ENCODE measurements at regions not wholly inside any gene's neighbourhood (a gene's known extent, or its start where the extent isn't known, plus 50 kb on each side); places are given as distances from the start of the nearest gene placed in this dataset.

- no peaks in the 10 kb centered on the region for H3F3A ChIP-seq (ENCODE audit: low read length, unreplicated experiment)
- BruUV-seq (replicated peaks), result no TSS peak
- no peak for ATAC-seq
- no peak for TF ChIP-seq EZH2phosphoT487 (IDR thresholded peaks at IDR 0.05; ENCODE audit: borderline replicate concordance, low read length)
- no peak for TF ChIP-seq EZH2 (IDR thresholded peaks at IDR 0.05; ENCODE audit: low read length, unreplicated experiment)
- TF ChIP-seq, protein P1, sequence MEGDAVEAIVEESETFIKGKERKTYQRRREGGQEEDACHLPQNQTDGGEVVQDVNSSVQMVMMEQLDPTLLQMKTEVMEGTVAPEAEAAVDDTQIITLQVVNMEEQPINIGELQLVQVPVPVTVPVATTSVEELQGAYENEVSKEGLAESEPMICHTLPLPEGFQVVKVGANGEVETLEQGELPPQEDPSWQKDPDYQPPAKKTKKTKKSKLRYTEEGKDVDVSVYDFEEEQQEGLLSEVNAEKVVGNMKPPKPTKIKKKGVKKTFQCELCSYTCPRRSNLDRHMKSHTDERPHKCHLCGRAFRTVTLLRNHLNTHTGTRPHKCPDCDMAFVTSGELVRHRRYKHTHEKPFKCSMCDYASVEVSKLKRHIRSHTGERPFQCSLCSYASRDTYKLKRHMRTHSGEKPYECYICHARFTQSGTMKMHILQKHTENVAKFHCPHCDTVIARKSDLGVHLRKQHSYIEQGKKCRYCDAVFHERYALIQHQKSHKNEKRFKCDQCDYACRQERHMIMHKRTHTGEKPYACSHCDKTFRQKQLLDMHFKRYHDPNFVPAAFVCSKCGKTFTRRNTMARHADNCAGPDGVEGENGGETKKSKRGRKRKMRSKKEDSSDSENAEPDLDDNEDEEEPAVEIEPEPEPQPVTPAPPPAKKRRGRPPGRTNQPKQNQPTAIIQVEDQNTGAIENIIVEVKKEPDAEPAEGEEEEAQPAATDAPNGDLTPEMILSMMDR (conservative IDR thresholded peaks at IDR 0.05; ENCODE audit: low read depth, low read length), result no peak
- H3K9me3 ChIP-seq (ENCODE audit: low read length), result no peaks in the 10 kb centered on the region
- ChIA-PET POLR2A (ENCODE audit: unreplicated experiment) (no interaction called here), CTCF (no interaction called here)
- H3K79me2 ChIP-seq (ENCODE audit: low read length), result no peaks in the 10 kb centered on the region
- no peak overlapping the region for H3K9ac ChIP-seq (ENCODE audit: low read length)
- intact Hi-C loops (cut with micrococcal nuclease), result no loop called here
- no peaks in the 10 kb centered on the region for H4K20me1 ChIP-seq (ENCODE audit: low read length)
- no peak overlapping the region for H2AFZ ChIP-seq (ENCODE audit: low read length)
- H3K27me3 ChIP-seq (ENCODE audit: low read length), result no peaks in the 10 kb centered on the region
- no peak overlapping the region for H3K4me3 ChIP-seq (ENCODE audit: low read length)
- no peak overlapping the region for H3K27ac ChIP-seq (ENCODE audit: low read length)
- DNase-seq, result no peak
- H3K9me2 ChIP-seq (replicated peaks; ENCODE audit: low read length), result no peaks in the 10 kb centered on the region
- no peak overlapping the region for H3K4me2 ChIP-seq (ENCODE audit: low read length)
- H3K36me3 ChIP-seq (ENCODE audit: low read depth, low read length), result no peaks in the 10 kb centered on the region
- H3K4me1 ChIP-seq (ENCODE audit: insufficient read depth, low read length), result peaks cover 5% of the 10 kb centered on the region; the same call in 1 of the 2 replicates
Observed at GRCh38 chr6:27758491-27758890, 153.7 kb downstream of the OR2B2 start.

GRCh38 chr6:27757307-27757706 lies 154.9 kb downstream of the OR2B2 start:
- H3K27me3 ChIP-seq (ENCODE audit: low read length), result no peaks in the 10 kb centered on the region
- ChIA-PET CTCF (no interaction called here), POLR2A (ENCODE audit: unreplicated experiment) (no interaction called here)
- no peak overlapping the region for H2AFZ ChIP-seq (ENCODE audit: low read length)
- H3K36me3 ChIP-seq (ENCODE audit: low read depth, low read length), result no peaks in the 10 kb centered on the region
- no peaks in the 10 kb centered on the region for H3K79me2 ChIP-seq (ENCODE audit: low read length)
- no peaks in the 10 kb centered on the region for H3F3A ChIP-seq (ENCODE audit: low read length, unreplicated experiment)
- H3K9ac ChIP-seq (ENCODE audit: low read length), result no peak overlapping the region
- no peak overlapping the region for H3K4me3 ChIP-seq (ENCODE audit: low read length)
- BruUV-seq (replicated peaks), result no TSS peak
- H4K20me1 ChIP-seq (ENCODE audit: low read length), result no peaks in the 10 kb centered on the region
- ATAC-seq, result no peak
- intact Hi-C loops (cut with micrococcal nuclease), result no loop called here
- no peaks in the 10 kb centered on the region for H3K9me2 ChIP-seq (replicated peaks; ENCODE audit: low read length)
- H3K9me3 ChIP-seq (ENCODE audit: low read length), result no peaks in the 10 kb centered on the region
- no peak overlapping the region for H3K27ac ChIP-seq (ENCODE audit: low read length)
- DNase-seq, result no peak
- TF ChIP-seq, protein P1 (conservative IDR thresholded peaks at IDR 0.05; ENCODE audit: low read depth, low read length), result no peak
- TF ChIP-seq EZH2phosphoT487 (IDR thresholded peaks at IDR 0.05; ENCODE audit: borderline replicate concordance, low read length) (no peak), EZH2 (IDR thresholded peaks at IDR 0.05; ENCODE audit: low read length, unreplicated experiment) (no peak)
- H3K4me2 ChIP-seq (ENCODE audit: low read length), result no peak overlapping the region
- H3K4me1 ChIP-seq (ENCODE audit: insufficient read depth, low read length), result peaks cover 5% of the 10 kb centered on the region; the same call in 1 of the 2 replicates

DNA sequence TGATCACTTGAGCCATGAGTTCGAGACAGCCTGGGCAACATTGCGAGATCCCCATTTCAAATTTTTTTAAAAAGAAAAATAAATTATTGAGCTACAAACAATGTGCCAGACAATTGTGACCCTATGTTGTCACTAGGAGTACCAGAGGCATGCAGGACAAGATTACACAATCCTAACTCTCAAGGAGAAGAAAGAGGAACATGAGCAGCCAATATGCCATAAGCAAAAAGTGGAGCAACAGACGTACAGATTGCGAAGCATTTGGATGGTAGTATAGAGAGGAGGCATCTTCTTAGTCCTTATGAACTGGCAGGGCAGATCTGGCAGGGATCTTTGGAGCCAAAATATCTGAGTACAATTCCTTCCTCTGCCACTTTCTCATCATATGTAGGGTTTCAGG lies 156.4 kb downstream of the OR2B2 start:
- no peak overlapping the region for H3K4me3 ChIP-seq (ENCODE audit: low read length)
- H3K9me3 ChIP-seq (ENCODE audit: low read length), result no peaks in the 10 kb centered on the region
- intact Hi-C loops (cut with micrococcal nuclease), result no loop called here
- H3K79me2 ChIP-seq (ENCODE audit: low read length), result no peaks in the 10 kb centered on the region
- ATAC-seq (no peak), DNase-seq (no peak)
- H3K4me2 ChIP-seq (ENCODE audit: low read length), result no peak overlapping the region
- H3K9ac ChIP-seq (ENCODE audit: low read length), result no peak overlapping the region
- H3K36me3 ChIP-seq (ENCODE audit: low read depth, low read length), result no peaks in the 10 kb centered on the region
- H4K20me1 ChIP-seq (ENCODE audit: low read length), result no peaks in the 10 kb centered on the region
- no TSS peak for BruUV-seq (replicated peaks)
- no peaks in the 10 kb centered on the region for H3K9me2 ChIP-seq (replicated peaks; ENCODE audit: low read length)
- no peak overlapping the region for H2AFZ ChIP-seq (ENCODE audit: low read length)
- TF ChIP-seq, protein P1 (conservative IDR thresholded peaks at IDR 0.05; ENCODE audit: low read depth, low read length), result no peak
- no peak for TF ChIP-seq EZH2 (IDR thresholded peaks at IDR 0.05; ENCODE audit: low read length, unreplicated experiment)
- no peak for TF ChIP-seq EZH2phosphoT487 (IDR thresholded peaks at IDR 0.05; ENCODE audit: borderline replicate concordance, low read length)
- ChIA-PET CTCF (no interaction called here), POLR2A (ENCODE audit: unreplicated experiment) (no interaction called here)
- no peak overlapping the region for H3K27ac ChIP-seq (ENCODE audit: low read length)
- peaks cover 15% of the 10 kb centered on the region for H3K4me1 ChIP-seq (ENCODE audit: insufficient read depth, low read length)
- no peaks in the 10 kb centered on the region for H3K27me3 ChIP-seq (ENCODE audit: low read length)
- H3F3A ChIP-seq (ENCODE audit: low read length, unreplicated experiment), result peaks cover 3% of the 10 kb centered on the region

Measured in PC-3 (cell line).